ENCODE measurements at regions not wholly inside any gene's neighbourhood (a gene's known extent, or its start where the extent isn't known, plus 50 kb on each side); places are given as distances from the start of the nearest gene placed in this dataset.
A peak's percentile ranks its signal among the peaks of the same experiment; 100 is the strongest.
"Not testable (repeated sequence)": the region's sequence is repeated elsewhere in the genome, so short reads cannot be mapped to it uniquely, and the experiment has no call there.

DNA sequence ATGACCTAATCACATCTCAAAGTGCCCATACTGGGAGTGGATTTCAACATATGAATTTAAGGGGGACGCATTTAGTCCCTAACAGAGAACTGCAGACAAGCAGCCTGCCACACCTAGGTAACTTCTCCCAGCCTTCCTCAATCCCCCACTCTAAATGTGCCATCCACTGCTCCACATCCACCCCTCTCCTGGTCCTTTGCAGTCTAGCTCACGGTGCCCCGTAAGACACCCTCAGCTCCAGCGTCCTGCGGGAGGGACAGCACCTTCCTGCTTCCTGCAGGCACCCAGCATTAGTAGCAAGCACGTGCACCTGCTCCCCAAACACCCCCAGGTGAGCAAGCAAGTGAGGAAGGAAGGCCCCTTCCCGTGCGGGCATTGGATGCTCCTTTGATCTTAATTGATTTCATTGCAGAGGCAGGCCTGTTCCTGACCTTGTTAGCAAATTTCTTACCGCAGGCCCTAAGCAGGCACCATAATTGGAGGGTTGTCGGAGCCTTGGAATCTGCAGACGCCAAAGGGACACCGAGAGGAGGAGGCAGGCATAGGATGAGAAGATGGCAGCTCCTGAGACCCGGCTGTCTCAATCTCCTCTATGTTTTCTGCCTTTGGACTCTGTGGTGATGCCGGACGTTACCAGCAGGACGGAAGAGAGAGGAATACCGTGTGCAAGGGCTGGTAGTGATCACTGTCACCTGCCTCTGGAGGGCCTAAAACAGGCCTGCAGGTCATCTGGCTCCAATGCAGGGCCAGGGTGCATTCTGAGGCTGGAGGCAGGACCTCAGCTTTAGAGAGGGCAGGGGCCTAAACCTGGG lies 75.8 kb upstream of the CHST15 start:
- no peak for DNase-seq (ENCODE audit: low read depth in 2 of 3, low spot score in 2 of 3)

DNA sequence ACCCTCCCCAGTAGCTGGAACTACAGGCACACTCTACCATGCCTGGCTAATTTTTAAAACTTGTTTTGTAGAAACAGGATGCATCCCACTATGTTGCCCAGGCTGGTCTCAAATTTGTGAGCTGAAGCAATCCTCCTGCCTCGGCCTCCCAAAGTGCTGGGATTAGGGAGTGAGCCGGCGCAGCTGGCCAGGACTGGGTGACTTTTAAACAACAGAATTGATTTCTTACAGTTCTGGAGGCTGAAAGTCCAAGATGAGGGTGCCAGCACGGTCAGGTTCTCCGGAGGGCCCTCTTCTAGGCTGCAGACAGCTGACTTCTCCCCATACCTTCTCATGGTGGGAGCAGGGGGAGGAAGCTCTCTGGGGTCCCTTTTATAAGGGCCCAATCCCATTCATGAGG lies 75.2 kb upstream of the CHST15 start:
- DNase-seq (ENCODE audit: low read depth in 2 of 3, low spot score in 2 of 3), result no peak

DNA sequence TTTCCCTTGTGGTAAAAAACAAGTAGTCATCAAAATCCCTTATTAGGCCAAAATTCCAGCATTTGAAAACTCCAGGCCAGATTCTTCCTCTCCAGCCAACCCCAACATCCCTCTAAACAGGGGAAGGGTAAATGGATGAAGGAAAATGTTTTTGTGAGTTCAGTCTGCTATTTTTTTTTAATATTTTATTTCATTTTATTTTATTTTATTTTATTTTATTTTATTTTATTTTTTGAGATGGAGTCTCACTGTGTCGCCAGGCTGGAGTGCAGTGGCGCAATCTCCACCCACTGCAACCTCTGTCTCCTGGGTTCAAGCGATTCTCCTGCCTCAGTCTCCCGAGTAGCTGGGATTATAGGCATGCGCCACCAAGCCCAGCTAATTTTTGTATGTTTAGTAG lies 74.5 kb upstream of the CHST15 start:
- DNase-seq (ENCODE audit: low read depth in 2 of 3, low spot score in 2 of 3), result not testable (repeated sequence)

DNA sequence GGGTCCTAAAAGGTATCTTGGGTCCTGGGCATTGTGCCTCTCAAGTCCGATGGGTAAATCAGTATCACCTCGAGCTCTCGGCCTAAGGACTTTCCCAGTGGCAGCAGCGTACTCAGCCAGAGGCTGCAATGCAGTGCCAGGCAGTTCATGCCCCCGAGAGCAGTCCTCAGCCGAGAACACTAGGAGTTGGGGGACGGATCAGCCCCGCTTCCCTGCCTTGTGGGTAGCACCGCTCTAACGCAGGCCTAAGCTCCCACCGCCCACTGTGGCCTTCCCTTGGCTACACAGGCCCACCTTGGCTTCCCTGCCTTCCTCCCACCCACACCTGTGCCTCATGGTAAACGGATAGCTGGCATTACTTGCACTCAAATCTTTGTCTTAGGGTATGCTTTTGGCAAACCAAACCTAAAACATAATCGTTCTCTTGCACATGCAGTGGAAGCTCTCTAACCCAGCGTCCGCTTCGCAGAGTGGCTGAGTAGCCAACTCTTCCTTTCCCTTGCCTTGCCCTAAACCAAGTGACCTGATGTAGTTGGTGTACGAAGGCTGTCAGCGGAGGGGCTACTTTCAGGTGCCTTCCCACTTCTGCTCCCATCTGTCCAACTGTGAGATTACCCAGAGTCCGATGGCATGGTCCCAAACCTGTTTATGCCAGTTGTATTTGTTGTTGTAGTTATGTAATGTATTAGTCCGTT lies 73.2 kb upstream of the CHST15 start:
- DNase-seq (ENCODE audit: low read depth in 2 of 3, low spot score in 2 of 3), result no peak

DNA sequence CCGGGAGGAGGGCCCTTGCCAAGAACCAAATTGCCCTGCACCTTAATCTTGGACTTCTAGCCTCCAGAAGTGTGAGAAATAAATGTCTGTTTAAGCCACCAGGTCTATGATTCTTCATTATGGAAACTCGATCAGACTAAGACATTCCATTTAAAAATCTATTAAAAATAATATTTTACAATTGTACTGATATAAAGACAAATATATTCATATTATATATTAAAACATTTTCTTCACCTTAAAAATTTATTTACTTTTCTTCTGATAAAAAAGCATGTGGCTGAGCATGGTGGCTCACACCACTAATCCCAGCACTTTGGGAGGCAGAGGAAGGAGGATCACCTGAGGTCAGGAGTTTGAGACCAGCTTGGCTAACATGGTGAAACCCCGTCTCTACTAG lies 72.4 kb upstream of the CHST15 start:
- no peak for DNase-seq (ENCODE audit: low read depth in 2 of 3, low spot score in 2 of 3)

DNA sequence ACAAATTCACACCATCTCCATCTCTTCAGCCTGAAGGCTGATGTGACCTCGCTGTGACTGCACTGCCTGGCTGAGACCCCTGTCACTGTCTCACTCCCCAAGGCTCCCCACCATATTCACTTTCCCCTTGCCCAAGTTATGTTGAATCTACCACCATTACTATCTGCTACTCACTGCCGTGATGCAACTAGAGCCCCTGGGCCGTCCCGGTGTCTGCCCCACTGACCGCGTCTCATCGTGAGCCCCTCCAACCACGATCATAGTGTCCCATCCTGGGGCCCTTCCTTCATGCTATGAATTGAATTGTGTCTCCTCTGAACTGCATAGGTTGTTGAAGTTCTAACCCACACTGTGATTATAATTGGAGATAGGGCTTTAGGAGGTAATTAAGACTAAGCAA lies 71.9 kb upstream of the CHST15 start:
- DNase-seq (ENCODE audit: low read depth in 2 of 3, low spot score in 2 of 3), result no peak

DNA sequence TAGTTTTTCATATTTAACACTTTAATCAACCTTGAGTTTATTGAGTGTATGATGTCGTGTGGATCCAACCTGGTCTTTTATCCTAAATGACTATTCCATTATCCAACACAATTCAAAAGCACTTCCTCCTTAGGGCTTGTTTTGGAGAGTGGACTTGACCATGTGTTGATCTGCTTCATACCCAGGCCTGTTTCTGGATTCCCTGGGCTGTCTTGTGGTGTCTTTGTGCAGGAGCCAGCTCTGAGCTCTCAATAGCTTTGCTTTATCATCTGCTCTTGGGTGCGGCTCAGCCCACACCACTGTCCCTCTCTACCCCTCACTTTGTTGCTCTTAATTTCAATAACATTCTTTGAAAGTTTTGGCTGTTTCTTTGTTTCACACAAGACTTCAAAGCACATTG lies 70.9 kb upstream of the CHST15 start:
- no peak for DNase-seq (ENCODE audit: low read depth in 2 of 3, low spot score in 2 of 3)

DNA sequence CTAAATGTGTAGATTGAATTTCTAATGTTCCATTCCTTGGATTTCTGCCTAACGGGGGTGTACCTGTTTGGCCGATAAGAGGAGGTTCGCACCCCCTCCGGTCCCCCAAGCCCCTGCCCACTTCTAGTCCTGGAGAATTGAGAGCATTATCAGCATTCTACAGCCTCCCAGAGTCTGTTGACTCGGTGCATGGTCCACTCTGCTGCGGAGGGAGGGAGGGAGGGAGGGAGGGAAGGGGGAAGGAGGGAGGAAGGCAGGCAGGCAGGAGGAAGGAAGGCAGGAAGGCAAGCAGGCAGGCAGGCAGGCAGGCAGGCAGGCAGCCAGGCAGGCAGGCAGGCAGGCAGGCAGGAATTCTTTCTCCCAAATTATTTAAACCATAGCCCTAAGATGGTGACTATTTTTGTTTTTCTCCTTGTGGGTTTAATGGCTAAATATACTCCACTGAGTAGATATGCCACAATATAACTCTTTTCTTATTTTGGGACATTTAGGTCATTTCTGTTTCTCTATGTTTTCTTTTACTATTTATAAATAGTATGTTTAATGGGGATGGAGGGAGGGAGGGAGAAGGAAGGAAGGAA lies 69.5 kb upstream of the CHST15 start:
- DNase-seq (ENCODE audit: low read depth in 2 of 3, low spot score in 2 of 3), result no peak

DNA sequence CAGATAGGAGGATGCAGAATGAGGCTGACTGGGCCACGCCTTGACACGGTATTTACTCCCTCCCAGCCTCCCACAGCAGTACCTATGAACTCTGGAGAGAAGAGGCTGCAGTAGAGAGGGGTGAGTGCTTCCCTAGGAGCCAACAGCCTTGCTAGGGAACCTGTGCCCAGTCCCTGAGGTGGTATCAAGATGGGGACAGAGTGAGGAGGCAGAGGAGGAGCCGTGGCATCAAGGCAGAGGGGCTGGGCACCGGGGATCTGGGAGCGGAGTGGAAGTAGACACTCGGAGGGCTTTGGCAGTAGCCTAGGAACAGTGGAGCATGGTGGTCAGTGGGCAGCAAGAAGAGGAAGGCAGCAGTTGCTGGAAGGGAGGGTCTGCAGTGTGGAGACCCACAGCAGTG lies 68.7 kb upstream of the CHST15 start:
- DNase-seq (ENCODE audit: low read depth in 2 of 3, low spot score in 2 of 3), result no peak

DNA sequence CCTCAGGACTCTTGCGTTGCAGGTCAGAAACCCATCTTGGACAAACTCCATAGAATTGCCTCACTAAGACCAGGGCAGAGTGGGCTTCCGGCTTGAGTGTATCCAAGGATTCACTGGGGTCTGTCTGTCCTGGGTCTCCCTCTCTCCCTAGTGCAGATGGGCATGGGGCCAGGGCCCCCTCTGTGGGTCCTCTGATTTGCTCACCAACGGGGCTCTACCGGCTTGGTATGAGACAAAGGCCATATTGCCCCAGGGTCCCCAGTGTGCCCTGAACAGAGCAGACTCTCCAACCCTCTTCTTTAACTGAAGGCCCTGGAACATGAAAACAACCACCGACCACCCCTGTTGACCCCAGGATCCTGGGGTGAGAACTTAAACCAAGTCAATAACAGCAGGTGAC lies 68.2 kb upstream of the CHST15 start:
- DNase-seq (ENCODE audit: low read depth in 2 of 3, low spot score in 2 of 3), result no peak

DNA sequence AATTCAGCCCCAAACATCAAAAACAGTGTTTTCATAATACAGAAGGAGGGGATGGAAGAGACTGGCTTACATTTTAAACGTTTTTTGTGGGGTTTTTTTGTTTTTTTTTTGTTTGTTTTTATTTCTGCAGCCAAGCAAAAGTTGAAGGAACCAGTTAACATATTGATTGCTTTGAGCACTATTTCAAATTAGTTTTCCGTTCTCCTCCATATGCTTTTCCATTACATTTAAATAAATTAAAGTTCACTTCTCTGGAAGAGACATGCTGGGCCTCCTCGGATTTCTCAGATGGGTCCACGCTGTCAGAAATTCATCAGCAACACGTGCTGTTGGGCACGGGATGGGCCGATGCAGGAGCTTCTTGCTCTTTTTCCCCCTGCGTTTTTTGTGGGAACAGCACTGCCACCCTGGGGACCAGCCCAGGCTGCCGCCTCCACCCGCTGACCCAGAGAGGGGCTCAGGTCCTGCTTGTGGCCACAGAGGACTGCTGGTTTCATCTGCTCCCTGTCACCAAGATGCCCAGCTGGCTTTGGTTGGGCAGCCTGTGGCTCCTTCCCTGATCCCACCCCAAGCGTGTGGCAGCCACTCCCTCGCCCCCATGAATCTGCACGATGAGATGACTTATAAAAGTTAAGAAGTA lies 67.7 kb upstream of the CHST15 start:
- DNase-seq (ENCODE audit: low read depth in 2 of 3, low spot score in 2 of 3), result no peak

DNA sequence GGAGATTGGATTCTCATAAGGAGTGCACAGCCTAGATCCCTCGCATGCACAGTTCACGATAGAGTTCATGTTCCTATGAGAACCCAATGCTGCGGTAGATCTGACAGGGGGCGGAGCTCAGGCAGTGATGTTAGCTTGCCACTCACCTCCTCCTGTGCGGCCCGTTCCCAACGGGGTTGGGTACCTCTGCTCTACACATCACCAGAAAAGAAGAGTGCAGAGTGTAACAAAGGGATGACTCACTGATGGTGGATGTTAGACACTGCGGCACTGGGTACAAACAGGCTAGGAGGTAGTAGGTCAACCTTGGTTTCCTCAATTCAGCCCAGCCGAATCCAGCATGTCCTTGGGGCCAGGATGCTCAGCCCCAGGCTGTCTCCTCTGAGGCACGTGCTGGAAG lies 66.8 kb upstream of the CHST15 start:
- DNase-seq (ENCODE audit: low read depth in 2 of 3, low spot score in 2 of 3), result no peak

DNA sequence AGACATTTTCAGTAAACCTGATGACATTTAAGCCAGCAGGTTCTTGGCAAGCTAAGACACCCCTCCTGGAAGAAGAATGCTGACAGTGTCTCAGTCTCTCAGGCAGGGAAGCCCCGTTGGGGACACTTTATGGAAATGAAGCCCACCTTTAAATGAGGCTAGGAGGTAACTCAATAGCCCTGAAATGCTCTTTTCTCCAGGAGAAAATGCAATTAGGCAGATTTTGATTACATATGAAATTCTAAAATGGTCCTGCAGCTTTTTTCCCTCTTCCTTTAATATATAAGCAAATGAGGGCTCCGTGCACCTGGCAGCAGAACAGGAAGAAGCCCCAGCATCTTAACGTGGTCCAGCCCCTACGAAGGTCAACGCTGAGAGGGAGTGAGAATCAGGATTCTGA lies 65.8 kb upstream of the CHST15 start:
- no peak for DNase-seq (ENCODE audit: low read depth in 2 of 3, low spot score in 2 of 3)

DNA sequence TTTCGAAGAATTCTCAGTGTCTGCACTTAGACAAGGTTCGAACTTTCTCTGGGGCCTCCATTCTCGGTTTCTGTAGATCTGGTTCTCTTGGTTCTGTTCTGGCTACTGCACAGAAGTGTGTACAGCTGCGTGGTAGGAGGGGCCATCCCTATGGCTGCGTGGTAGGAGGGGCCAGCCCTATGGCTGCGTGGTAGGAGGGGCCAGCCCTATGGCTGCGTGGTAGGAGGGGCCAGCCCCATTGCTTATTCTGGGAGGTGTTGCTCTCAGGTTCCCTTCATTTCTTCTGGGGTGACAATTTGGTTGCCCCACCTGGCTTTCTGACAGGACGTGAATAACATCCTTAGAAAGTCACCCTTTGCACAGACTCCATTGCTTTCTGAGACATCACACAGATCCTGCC lies 65.2 kb upstream of the CHST15 start:
- no peak for DNase-seq (ENCODE audit: low read depth in 2 of 3, low spot score in 2 of 3)

DNA sequence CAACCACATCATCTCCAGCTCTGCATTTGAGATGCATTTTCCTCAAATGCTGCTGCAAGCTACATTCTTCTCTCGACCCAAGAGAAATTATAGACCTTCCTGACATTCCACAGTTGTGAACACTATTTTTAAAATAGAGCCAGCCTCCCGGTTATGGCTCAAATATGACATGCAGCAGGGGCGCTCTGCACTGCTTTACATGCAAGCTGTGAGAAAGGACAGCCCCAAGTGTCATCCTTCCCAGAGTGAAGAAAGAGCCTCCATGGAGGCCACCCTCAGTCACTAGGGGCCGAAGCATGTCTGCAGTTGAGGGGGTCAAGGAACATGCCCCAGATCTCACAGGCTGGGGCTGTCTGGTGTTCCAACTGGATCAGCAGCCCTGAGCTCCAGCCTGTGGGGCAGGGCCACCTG lies 63.9 kb upstream of the CHST15 start:
- no peak for DNase-seq (ENCODE audit: low read depth in 2 of 3, low spot score in 2 of 3)

DNA sequence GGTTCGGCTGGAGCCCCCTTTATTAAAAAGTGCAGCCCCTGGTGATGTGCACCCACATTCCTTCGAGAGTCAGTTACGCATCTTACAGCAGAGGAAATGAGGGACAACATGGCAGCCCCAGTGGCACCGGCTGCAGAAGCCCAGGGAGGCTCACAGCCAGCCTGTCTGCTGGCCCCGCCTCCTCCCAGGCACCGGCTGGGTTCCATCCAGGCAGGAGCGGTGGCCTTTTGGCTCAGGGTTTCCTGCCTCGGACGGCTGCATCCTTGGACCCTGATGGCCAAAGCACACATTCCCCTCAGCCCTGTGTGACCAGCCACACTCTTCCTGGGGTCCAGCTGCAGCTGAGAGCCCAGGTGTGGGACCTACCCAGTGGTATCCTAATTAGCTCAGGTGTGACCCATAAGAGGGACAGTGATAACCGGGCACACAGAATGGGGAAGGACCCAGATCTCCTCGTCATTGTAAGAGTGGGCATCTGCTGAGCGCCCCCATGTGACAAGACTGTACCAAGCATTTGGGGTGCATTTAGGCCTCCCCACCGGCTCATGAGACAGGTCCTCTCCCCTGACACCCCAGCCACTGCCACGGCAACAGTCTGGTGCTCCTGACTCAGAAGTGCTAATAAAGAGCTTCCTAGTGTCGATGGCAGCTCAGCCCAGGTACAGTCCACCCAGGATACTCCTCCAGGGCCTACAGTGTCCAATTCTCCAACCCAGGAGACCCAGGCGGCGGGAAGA lies 63.3 kb upstream of the CHST15 start:
- no peak for DNase-seq (ENCODE audit: low read depth in 2 of 3, low spot score in 2 of 3)

DNA sequence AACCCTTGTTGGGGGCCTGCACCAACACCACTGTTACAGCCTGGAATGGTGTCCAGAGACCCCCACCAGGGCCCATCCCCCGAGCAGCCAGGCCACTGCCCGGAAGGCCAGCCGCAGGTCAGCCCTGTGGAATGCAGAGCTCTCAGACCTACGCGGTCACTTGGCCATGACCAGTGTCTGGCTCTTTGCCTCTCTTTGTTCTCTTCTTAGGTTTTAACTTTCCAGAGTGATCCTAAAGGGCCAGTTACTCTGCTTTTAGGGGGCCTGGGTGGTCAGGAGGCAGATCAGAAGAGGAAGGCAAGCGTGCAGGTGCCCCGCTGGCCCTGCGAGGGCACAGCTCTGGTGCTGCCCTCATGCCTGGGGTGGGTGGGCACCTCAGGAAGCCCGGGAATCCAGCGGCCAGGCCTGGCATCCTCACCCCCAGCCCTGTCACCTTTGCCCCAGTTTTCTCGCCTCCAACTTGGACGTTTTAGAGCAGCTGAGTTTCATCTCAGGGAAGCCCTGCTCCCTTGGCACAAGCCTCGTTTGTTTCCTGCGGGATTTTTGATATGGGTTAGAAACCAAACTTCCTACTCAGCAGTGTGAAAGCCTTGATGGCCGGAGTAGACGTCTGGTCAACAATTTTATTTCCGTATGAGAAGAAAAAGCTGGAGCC lies 62.5 kb upstream of the CHST15 start:
- DNase-seq (ENCODE audit: low read depth in 2 of 3, low spot score in 2 of 3), result no peak

DNA sequence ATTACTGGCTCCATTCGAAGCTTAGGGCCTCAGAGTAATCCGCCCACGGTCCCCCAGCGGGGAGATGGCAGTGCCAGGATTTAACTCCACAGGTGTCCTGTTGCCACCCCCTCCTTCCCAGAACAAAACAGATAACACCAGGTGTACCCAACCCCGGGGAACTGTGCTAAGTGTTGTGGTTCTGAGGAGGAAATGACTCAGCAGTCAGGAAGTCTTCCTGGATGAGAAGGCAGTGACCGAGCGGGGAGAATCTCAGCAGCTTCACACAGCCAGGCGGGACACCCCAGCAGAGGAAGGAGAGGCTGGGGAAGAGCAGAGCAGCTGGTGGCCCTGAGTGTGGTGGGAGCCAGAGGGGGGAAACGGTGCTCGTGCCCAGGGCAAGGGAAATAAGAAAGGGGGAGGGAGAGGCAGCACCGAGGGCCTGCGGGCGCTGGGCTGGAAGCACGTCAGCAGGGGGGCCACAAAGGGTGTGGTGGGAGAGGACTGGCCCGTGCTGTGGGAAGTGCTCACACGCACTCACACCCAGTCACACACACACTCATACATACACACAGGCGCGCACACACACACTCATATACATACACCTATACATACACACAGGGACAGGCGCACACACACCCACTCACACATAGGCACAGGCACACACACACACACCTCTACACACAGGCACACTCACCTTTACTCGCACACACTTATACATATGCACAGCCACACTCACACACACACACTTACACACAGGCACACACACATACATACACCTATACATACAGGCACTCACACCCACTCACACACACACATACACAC lies 59.8 kb upstream of the CHST15 start:
- DNase-seq (ENCODE audit: low read depth in 2 of 3, low spot score in 2 of 3), result peak in 1 of 3 experiments; percentile 10

DNA sequence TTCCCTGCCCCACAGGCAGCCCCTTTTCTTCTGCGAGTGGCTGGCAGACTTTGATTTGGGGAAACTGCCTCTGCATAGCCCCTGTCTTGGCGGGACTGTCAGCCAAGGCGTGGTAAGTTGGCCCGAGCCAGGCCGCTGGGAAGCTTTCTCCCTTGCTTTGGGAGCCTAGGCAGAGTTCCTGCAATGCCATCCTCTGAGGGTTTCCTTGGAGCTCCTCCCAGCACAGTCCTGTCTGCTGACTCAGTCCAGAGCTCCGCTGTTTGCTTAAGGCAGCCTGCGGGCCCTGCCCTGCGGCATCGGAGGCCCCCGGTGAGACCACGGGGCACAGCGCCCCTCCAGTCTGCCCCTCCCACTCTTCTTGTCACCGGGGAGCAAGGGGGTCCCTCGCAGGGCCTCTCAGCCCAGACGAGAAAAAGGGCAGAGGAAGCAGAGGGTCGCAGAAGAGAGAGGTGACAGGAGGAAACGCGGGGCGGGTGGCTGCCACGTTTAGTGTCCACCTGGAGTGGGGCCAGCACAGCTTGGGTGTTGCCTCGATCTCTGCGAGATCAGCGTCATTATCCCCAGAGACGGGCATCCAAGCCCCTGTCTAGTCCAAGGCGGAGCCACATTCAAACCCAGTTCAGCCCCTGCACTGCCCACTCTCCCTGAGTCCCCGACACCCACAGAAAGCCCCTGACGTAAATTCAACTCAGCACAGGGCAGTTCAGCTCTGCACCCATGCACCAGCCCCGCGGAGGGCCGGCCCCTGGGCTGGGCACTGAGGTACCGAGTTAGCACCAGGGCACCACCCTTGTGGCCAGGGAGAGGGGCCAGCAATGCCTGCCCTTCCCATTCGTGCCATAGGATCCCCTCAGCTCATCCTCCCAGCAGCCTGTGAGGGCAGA lies 59.0 kb upstream of the CHST15 start:
- no peak for DNase-seq (ENCODE audit: low read depth in 2 of 3, low spot score in 2 of 3)
